Endothelial cell (in vitro differentiated cells): ENCODE measurements at regions not wholly inside any gene's neighbourhood (a gene's known extent, or its start where the extent isn't known, plus 50 kb on each side); places are given as distances from the start of the nearest gene placed in this dataset.

Experiments used
- DNase-seq: peaks from one replicate; pipeline ENCODE4 v3.0.0; 2021; ENCODE audit warnings: low spot score
- H3K27ac Mint-ChIP-seq: one replicate; pipeline ENCODE4 v1.8.0; 2021; ENCODE audit warnings: mixed read lengths, inconsistent platforms; ENCODE audit not compliant: unreplicated experiment
- H3K27me3 Mint-ChIP-seq: one replicate; pipeline ENCODE4 v1.8.0; 2021; ENCODE audit warnings: mild to moderate bottlenecking, moderate library complexity, mixed read lengths, inconsistent platforms; ENCODE audit not compliant: unreplicated experiment
- H3K36me3 Mint-ChIP-seq: one replicate; pipeline ENCODE4 v1.8.0; 2021; ENCODE audit warnings: mild to moderate bottlenecking, low read depth, mixed read lengths, inconsistent platforms; ENCODE audit not compliant: unreplicated experiment
- H3K4me1 Mint-ChIP-seq: one replicate; pipeline ENCODE4 v1.8.0; 2021; ENCODE audit warnings: mild to moderate bottlenecking, mixed read lengths, inconsistent platforms; ENCODE audit not compliant: unreplicated experiment
- H3K4me3 Mint-ChIP-seq: one replicate; pipeline ENCODE4 v1.8.0; 2021; ENCODE audit warnings: mild to moderate bottlenecking, mixed read lengths, inconsistent platforms; ENCODE audit not compliant: unreplicated experiment
- H3K9me3 Mint-ChIP-seq: one replicate; pipeline ENCODE4 v1.8.0; 2021; ENCODE audit warnings: mixed read lengths, inconsistent platforms; ENCODE audit not compliant: unreplicated experiment
- TF ChIP-seq, protein P1 (sequence below): fragments of 200-600 bp; sonication (generic); IDR thresholded peaks from one replicate; pipeline ENCODE4 v1.5.0; 2021; ENCODE audit warnings: antibody characterized with exemption; ENCODE audit not compliant: unreplicated experiment

DNA sequence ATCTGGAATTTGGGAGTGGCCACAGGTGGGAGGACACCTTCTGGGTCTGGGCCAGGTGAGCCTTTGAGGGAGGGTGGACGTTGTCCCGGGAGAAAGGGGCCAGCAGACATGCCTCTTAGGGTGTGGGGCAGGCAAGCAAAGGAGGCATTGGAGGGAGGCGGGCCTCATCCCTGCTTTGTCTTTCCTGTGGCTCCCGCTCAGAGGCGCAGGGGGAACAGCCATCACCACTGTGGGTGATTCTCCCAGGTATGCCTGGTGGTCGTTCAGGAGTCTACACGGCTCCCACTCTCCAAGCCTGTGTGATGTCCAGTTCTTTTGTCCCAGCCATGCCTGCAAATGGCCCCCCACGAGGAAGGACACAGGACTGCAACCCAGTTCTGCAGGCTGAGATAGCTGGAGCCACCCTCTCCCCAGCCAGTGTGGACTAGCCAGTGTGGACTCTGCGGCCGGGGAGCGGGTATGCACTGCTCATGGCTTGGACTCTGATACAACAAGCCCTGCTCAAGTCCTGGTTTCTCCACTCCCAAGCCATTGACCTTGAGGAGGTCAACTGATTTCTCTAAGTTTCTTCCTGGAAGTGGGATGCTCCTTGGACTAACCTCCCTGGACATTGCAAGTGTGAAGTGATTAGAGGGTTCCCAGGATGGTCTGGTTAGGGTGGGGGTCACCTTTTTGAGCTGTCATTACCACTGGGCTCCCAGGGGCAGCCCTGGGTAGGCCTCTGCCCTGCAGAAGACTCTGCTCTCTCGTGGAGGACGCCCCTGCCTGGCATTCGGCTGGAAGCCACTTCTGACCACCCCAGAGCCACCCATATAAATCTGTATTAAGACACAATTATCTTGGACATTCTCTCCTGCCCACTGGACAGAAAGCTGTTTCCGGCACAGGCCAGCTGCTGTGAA is 1151.2 kb downstream of the BRD1 start:
- Mint-ChIP-seq H3K36me3 (no peaks in the 10 kb centered on the region), H3K27ac (no peak overlapping the region), H3K27me3 (peaks cover 5% of the 10 kb centered on the region), H3K4me3 (no peak overlapping the region), H3K4me1 (no peaks in the 10 kb centered on the region), H3K9me3 (no peaks in the 10 kb centered on the region)
- TF ChIP-seq, protein P1, sequence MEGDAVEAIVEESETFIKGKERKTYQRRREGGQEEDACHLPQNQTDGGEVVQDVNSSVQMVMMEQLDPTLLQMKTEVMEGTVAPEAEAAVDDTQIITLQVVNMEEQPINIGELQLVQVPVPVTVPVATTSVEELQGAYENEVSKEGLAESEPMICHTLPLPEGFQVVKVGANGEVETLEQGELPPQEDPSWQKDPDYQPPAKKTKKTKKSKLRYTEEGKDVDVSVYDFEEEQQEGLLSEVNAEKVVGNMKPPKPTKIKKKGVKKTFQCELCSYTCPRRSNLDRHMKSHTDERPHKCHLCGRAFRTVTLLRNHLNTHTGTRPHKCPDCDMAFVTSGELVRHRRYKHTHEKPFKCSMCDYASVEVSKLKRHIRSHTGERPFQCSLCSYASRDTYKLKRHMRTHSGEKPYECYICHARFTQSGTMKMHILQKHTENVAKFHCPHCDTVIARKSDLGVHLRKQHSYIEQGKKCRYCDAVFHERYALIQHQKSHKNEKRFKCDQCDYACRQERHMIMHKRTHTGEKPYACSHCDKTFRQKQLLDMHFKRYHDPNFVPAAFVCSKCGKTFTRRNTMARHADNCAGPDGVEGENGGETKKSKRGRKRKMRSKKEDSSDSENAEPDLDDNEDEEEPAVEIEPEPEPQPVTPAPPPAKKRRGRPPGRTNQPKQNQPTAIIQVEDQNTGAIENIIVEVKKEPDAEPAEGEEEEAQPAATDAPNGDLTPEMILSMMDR, result no peak
- no peak for DNase-seq

DNA sequence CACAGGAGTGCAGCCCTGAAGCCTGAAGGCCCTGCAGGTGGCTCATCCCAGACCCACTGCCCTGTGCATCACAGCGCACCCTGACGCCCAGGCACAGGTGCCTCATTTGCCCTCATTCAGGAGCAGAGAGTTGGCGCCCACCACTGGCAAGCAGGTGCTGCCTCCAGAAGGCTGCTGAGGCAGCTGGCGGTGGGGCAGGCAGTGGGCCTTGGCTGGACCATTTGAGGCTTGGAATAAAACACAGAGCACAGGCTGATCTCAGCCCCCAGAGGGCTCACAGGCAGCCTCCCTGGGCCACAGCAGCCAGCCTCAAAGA is 1151.9 kb downstream of the BRD1 start:
- H3K9me3 Mint-ChIP-seq, result no peaks in the 10 kb centered on the region
- no peak overlapping the region for H3K4me3 Mint-ChIP-seq
- H3K4me1 Mint-ChIP-seq, result no peaks in the 10 kb centered on the region
- no peaks in the 10 kb centered on the region for H3K36me3 Mint-ChIP-seq
- no peak overlapping the region for H3K27ac Mint-ChIP-seq
- H3K27me3 Mint-ChIP-seq, result peaks cover 5% of the 10 kb centered on the region
- DNase-seq, result no peak
- TF ChIP-seq, protein P1, result no peak

DNA sequence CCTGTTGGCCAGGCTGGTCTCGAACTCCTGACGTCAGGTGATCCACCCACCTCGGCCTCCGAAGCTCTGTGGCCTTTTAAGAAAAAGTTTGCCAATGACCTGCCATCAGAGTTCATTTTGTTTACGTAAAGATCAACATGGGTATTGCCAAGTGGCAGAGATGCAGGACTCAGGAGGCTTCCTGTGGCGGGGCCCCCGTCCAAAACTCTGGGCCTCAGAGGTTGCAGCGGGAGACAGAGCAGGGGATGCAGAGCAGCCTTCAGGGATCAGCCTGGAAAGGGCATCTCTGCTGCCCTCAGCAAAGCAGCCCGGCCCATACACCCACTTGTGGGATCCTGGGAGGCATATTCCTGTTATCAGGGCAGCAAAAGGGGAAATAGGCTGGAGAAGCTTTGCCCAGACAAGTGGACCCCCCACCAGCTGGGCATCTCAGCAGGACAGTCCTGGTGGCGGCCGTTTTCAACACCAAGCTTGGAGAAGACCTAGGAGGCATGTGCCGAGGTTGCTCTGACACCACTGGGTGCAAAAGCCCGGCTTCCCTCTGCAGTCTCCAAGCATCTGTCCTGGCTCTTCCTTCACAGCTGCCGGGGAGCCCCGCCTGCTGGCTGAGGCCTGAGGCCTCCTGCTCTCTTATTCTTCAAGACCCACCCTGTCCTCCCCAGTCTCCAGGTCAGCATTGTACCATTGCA is 1152.4 kb downstream of the BRD1 start:
- peaks cover 8% of the 10 kb centered on the region for H3K27me3 Mint-ChIP-seq
- H3K4me3 Mint-ChIP-seq, result no peak overlapping the region
- H3K36me3 Mint-ChIP-seq, result no peaks in the 10 kb centered on the region
- H3K4me1 Mint-ChIP-seq, result no peaks in the 10 kb centered on the region
- no peak overlapping the region for H3K27ac Mint-ChIP-seq
- TF ChIP-seq, protein P1, result no peak
- H3K9me3 Mint-ChIP-seq, result no peaks in the 10 kb centered on the region
- DNase-seq, result no peak

DNA sequence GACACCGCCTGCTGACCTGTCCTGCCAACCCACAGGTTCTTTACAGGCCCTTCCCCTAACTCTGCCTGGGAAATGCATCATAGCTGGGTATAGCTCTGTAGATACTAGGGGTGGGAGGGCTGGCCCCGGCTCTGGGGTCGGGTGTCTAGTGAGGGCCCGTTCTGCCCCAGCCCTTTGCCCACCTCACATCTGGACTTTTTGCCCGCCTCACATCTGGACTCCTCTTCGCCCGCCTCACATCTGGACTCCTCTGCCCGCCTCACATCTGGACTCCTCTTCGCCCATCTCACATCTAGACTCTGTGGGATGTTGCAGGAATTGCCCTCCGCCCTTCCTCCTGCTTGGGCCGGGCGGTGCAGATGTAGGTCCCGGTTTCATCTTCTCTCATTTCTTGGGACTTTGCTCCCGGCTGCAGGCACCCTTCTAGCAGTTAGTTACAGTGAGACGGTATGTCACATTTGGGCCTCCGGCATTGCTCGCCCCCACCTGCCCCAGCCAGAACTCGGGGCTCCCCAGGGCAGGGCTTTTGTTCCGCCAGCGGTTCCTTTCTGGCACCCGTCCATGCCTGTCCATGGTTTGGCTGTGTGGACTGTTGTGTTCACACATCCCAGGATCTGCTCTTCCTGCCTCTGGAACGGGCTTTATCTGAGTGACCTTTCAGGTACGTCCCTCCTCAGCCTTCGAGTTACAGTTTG is 1153.7 kb downstream of the BRD1 start:
- no peak overlapping the region for H3K27ac Mint-ChIP-seq
- no peak for DNase-seq
- no peaks in the 10 kb centered on the region for H3K9me3 Mint-ChIP-seq
- H3K36me3 Mint-ChIP-seq, result no peaks in the 10 kb centered on the region
- peaks cover 8% of the 10 kb centered on the region for H3K27me3 Mint-ChIP-seq
- no peaks in the 10 kb centered on the region for H3K4me1 Mint-ChIP-seq
- TF ChIP-seq, protein P1, result no peak
- no peak overlapping the region for H3K4me3 Mint-ChIP-seq
